CD4-positive, alpha-beta T cell (primary cell): ENCODE measurements at regions not wholly inside any gene's neighbourhood (a gene's known extent, or its start where the extent isn't known, plus 50 kb on each side); places are given as distances from the start of the nearest gene placed in this dataset.

ENCODE experiments used
- ATAC-seq: fragments of 200-7000 bp; cut with Tn5 transposase; one replicate; pipeline ENCODE4 v1.10.0; 2022; ENCODE audit warnings: mild to moderate bottlenecking; ENCODE audit not compliant: poor library complexity
- CTCF ChIA-PET: fragments of 350-600 bp; sonication (Branson Sonifier 250); formaldehyde crosslinking; loops from one replicate; lab custom pipeline; 2021; ENCODE audit warnings: antibody characterized with exemption, inconsistent platforms; lab: Charles Lee
- POLR2A ChIA-PET: fragments of 350-600 bp; sonication (Branson Sonifier 250); formaldehyde crosslinking; loops from one replicate; lab custom pipeline; 2021; ENCODE audit warnings: antibody characterized with exemption, inconsistent platforms; lab: Charles Lee
- DNase-seq, 14 experiments: peaks; one replicate each; pipeline ENCODE4 v3.0.0-alpha.2; 2013 to 2020; ENCODE audit warnings: mixed read lengths in 2 of 14
- H3K27ac ChIP-seq, 2 donors: one replicate each; pipeline versions ENCODE4 v1.5.1 to v1.7.0; 2013; ENCODE audit warnings: low read length in 2 of 2, low read depth in 1 of 2, mild to moderate bottlenecking in 1 of 2
- H3K27me3 ChIP-seq, 2 experiments: 1 replicate in 1 of 2; 2 replicates in 1 of 2; pipeline versions ENCODE4 v1.6.1 to v1.7.0; 2013; ENCODE audit warnings: low read length in 2 of 2, control low read depth in 1 of 2, mild to moderate bottlenecking in 1 of 2, moderate library complexity in 1 of 2; ENCODE audit not compliant: insufficient read depth in 2 of 2, control insufficient read depth in 1 of 2
- H3K36me3 ChIP-seq: one replicate; pipeline ENCODE4 v1.6.1; 2013; ENCODE audit warnings: low read length, control low read depth; ENCODE audit not compliant: insufficient read depth
- H3K4me1 ChIP-seq: one replicate; pipeline ENCODE4 v1.6.1; 2013; ENCODE audit warnings: low read length, control low read depth; ENCODE audit not compliant: insufficient read depth
- H3K4me3 ChIP-seq: one replicate; pipeline ENCODE4 v1.5.1; 2013; ENCODE audit warnings: mild to moderate bottlenecking, low read length, moderate library complexity
- H3K9me3 ChIP-seq, 2 experiments: 1 replicate in 1 of 2; 2 replicates in 1 of 2; pipeline versions ENCODE4 v1.6.1 to v1.7.0; 2013; ENCODE audit warnings: low read length in 2 of 2, mild to moderate bottlenecking in 2 of 2, control low read depth in 1 of 2, moderate library complexity in 1 of 2; ENCODE audit not compliant: control insufficient read depth in 1 of 2, insufficient read depth in 1 of 2
- H3K27ac Mint-ChIP-seq: one replicate; pipeline ENCODE4 v1.8.0; 2020; ENCODE audit warnings: mixed read lengths
- H3K27me3 Mint-ChIP-seq: one replicate; pipeline ENCODE4 v1.8.0; 2021; ENCODE audit warnings: mixed read lengths
- H3K36me3 Mint-ChIP-seq: one replicate; pipeline ENCODE4 v1.8.0; 2021; ENCODE audit warnings: low read depth, mixed read lengths
- H3K4me1 Mint-ChIP-seq: one replicate; pipeline ENCODE4 v1.8.0; 2021; ENCODE audit warnings: low read depth, mixed read lengths
- H3K4me3 Mint-ChIP-seq: one replicate; pipeline ENCODE4 v1.8.0; 2020; ENCODE audit warnings: mild to moderate bottlenecking, mixed read lengths
- H3K9me3 Mint-ChIP-seq: one replicate; pipeline ENCODE4 v1.8.0; 2020; ENCODE audit warnings: mixed read lengths
- intact Hi-C, 2 experiments: fragments of 100-400 bp; cut with DNase I in 1 of 2; cut with micrococcal nuclease in 1 of 2; formaldehyde crosslinking; loops; one replicate each; pipeline versions ENCODE4 v1.15.1 to v1.9.0; 2023 to 2025; cut with DNase I, micrococcal nuclease
- TF ChIP-seq, protein P1 (sequence below): fragments of 200-600 bp; IDR thresholded peaks from one replicate; pipeline ENCODE4 v1.8.0; 2022; ENCODE audit warnings: antibody characterized with exemption, mild to moderate bottlenecking

DNA sequence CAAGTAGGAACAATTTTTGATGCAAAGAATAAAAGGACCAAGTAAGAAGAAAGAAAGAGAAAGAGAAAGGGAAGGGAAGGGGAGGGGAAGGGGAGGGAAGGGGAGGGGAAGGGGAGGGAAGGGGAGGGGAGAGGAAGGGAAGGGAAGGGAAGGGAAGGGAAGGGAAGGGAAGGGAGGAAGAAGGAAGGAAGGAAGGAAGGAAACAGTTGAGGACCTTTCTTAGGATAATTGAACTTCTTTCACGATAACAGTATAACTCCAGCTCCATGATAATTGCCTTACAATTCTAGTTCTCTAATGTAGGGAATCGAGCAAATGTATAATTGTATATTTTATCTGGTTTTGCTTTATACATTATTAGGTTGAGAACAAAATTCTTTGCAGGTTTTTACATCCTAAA, 556.2 kb upstream of the PCDH10 start:
- POLR2A ChIA-PET, result no interaction called here
- Mint-ChIP-seq H3K9me3 (peaks cover 4% of the 10 kb centered on the region), H3K27ac (no peak overlapping the region)

DNA sequence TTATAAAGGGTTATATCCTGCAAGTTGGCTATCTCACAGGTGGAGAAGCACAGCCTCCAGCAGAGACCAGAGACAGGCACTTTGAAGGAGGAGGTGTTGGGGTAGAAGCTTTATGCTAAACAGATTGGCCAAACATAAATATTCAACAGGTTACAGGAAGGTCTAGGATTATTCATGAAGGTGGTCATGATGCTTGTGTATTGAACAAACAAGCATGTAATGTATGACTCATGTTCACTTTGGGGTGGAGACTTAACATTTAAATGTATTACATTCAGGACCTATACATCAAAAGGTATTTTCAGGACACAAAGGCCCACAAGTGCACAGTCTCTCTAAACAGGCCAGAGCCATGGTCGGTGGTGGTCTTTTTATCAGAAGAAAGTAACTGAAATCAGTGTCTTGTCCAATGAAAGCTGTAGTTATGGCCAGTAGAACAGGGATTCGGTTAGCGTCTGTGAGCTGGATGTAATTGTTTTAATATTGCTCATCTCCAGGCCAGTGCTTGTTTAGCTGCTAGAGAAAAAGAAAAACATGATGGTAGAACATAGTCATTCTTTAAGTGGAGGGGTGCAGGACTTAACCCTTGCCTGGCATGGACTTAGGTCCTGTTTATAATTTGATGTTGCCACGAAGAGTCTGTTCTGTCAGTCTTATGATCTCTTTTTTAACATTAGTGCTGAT, 555.2 kb upstream of the PCDH10 start:
- no peak overlapping the region for H3K27ac Mint-ChIP-seq
- CTCF ChIA-PET, result no interaction called here

More for the DNA sequence above, 556.2 kb upstream of the PCDH10 start:
- Mint-ChIP-seq H3K36me3 (no peaks in the 10 kb centered on the region), H3K4me3 (no peak overlapping the region), H3K27me3 (no peaks in the 10 kb centered on the region), H3K4me1 (no peaks in the 10 kb centered on the region)
- Histone ChIP-seq H3K27ac (no peak overlapping the region), H3K27me3 (no peaks in the 10 kb centered on the region), H3K4me1 (no peaks in the 10 kb centered on the region), H3K36me3 (no peaks in the 10 kb centered on the region), H3K4me3 (no peak overlapping the region), H3K9me3 (no peaks in the 10 kb centered on the region)
- TF ChIP-seq, protein P1, sequence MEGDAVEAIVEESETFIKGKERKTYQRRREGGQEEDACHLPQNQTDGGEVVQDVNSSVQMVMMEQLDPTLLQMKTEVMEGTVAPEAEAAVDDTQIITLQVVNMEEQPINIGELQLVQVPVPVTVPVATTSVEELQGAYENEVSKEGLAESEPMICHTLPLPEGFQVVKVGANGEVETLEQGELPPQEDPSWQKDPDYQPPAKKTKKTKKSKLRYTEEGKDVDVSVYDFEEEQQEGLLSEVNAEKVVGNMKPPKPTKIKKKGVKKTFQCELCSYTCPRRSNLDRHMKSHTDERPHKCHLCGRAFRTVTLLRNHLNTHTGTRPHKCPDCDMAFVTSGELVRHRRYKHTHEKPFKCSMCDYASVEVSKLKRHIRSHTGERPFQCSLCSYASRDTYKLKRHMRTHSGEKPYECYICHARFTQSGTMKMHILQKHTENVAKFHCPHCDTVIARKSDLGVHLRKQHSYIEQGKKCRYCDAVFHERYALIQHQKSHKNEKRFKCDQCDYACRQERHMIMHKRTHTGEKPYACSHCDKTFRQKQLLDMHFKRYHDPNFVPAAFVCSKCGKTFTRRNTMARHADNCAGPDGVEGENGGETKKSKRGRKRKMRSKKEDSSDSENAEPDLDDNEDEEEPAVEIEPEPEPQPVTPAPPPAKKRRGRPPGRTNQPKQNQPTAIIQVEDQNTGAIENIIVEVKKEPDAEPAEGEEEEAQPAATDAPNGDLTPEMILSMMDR, result no peak
- CTCF ChIA-PET, result no interaction called here
- intact Hi-C loops, result no loop called here
- no peak for DNase-seq
- ATAC-seq, result no peak

DNA sequence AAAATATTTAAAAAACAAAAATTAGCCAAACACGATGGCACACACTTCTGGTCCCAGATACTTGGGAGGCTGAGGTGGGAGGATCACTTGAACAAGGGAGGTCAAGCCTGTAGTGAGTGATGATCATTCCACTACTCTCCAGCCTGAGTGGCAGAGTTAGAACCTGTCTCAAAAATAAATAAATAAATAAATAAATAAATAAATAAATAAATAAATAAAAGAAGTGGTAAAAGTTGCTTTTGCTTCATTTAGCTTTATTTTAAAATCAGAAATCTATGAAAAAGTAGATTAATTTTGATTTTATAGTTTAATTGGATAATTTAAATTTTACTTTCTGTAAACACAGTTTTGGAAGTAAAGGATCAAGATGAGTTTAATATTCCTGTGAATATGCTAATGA, 552.9 kb upstream of the PCDH10 start:
- H3K4me3 Mint-ChIP-seq, result no peak overlapping the region
- Histone ChIP-seq H3K27ac (no peak overlapping the region), H3K4me3 (no peak overlapping the region), H3K9me3 (peaks cover 0 to 4% of the 10 kb centered on the region in 2 experiments), H3K27me3 (no peaks in the 10 kb centered on the region), H3K36me3 (no peaks in the 10 kb centered on the region), H3K4me1 (no peaks in the 10 kb centered on the region)
- H3K9me3 Mint-ChIP-seq, result peaks cover 5% of the 10 kb centered on the region
- ATAC-seq (no peak), DNase-seq (no peak)
- no peaks in the 10 kb centered on the region for H3K4me1 Mint-ChIP-seq
- ChIA-PET CTCF (no interaction called here), POLR2A (no interaction called here)
- TF ChIP-seq, protein P1, result no peak
- H3K36me3 Mint-ChIP-seq, result no peaks in the 10 kb centered on the region
- intact Hi-C loops, result no loop called here
- H3K27me3 Mint-ChIP-seq, result no peaks in the 10 kb centered on the region
- H3K27ac Mint-ChIP-seq, result no peak overlapping the region

More for the DNA sequence above, 555.2 kb upstream of the PCDH10 start:
- no peak for ATAC-seq
- no peaks in the 10 kb centered on the region for H3K9me3 ChIP-seq
- no peak overlapping the region for H3K4me3 ChIP-seq
- H3K36me3 Mint-ChIP-seq, result no peaks in the 10 kb centered on the region
- no peak overlapping the region for H3K27ac ChIP-seq
- H3K4me1 Mint-ChIP-seq, result no peaks in the 10 kb centered on the region
- H3K4me1 ChIP-seq, result no peaks in the 10 kb centered on the region
- DNase-seq, result no peak
- H3K4me3 Mint-ChIP-seq, result no peak overlapping the region
- no peaks in the 10 kb centered on the region for H3K27me3 ChIP-seq
- POLR2A ChIA-PET, result no interaction called here
- H3K27me3 Mint-ChIP-seq, result no peaks in the 10 kb centered on the region
- peaks cover 5% of the 10 kb centered on the region for H3K9me3 Mint-ChIP-seq
- intact Hi-C loops, result no loop called here
- TF ChIP-seq, protein P1, result no peak
- H3K36me3 ChIP-seq, result no peaks in the 10 kb centered on the region
